ENCODE measurements at regions not wholly inside any gene's neighbourhood (a gene's known extent, or its start where the extent isn't known, plus 50 kb on each side); places are given as distances from the start of the nearest gene placed in this dataset.

DNA sequence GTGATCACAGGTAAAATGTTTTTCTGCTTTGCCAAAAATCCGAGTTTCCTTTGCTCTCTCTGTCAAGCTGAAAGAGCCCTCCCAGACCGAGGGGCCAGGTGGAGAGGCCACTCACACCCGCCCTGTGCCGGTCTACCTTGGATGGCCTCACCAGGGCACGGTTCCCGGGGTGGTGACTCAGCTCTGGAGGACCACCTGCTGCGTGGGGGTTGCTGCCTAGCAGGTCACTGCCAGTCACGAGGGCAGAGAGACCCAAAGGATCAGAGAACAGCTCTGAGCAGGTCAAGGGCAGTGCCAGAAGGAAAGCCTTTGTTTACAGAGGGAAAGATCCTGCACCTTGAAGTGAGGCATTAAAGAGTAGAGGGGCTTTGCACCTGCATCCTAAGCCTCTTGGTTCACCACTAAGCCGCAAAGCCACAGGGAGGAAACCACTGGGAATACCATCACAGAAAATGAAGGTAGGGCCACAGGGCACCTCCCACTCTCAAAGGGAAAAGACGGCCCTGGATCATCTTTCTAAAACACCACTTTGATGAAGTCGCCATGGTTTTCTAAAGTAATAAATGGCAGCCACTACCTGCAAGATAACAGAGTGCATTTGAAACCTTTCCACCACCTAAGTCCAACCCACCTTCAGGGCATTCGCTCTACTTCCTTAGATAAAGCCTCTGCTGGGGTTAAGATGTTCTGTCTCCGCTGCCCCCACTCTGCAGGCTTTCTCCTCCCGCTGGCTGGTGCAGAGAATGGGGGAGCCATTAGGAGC lies 160.3 kb upstream of the KLF14 start:
- DNase-seq (ENCODE audit: low read depth in 2 of 3, low spot score in 2 of 3), result peak in 2 of 3 donors; percentile 44 to 57

DNA sequence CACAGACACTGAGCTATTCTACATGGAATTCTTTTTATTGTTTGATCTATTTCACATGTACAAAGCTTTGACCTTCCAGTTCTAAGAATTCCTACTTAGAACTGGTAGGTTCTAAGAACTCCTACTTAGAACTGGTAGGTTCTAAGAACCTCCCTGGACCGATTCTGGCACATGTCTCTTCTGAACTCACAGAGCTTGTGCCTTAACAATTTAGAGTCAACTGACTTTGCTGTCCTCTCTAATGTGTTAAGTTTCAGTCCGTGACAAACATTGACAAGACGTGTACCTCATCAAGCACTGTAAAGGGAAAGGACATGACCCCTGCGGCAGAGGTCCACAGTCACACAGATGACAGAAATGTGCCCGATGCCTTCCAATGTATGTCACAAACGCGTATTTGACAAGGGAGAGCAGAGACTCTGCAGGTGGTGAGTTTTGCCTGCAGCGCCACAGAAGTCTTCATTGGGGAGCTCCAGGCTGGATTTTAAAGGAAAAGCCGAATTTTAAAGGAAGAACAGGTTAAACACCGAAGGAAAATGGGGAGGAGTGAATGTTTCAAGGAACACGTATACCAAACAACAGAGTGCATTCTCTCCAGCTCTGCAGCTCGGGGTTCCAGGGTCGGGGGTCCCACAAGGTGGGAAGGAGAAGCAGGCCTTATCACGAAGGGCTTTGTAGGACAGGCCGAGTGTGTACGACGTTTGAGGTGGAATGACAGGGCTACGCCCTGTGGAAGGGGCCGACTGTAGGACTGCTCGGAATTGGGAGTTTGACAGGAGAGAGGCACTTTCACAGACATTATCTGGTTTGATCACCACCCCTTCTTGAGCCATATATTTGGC lies 161.1 kb upstream of the KLF14 start:
- no peak for DNase-seq (ENCODE audit: low read depth in 2 of 3, low spot score in 2 of 3)

- DNase-seq (ENCODE audit: low read depth in 2 of 3, low spot score in 2 of 3), result peak in 1 of 3 donors; percentile 39
These were observed 162.3 kb upstream of the KLF14 start for GRCh38 chr7:130896051-130896881.

DNA sequence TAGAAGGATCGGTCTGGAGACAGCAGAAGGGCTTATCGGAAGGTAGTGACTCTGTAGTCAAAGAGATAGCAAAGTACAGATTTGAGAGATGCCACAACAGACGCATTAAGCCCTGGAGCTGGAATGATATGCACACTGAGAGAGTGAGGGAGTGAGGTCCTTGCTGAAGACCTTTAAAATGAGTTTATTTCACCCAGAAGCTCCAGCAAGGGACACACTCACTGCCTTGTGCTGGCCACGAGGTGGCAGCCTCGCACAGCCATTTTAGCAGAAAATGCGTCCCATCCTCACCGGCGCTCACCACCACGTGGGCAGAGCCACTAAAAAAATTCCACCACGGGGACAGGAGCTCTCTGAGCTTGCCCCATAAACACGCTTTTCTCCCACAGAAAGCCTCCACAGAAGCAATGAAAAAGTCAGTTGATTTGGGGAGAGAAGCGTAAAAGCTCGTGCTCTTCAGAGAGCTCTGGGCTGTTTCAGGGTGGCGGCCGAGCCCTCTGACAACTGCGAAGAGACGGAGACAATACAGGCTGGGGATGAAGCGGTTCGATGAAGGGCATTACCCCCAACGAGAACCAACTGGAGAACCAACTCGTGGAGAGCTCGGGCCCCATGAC lies 163.0 kb upstream of the KLF14 start:
- DNase-seq (ENCODE audit: low read depth in 2 of 3, low spot score in 2 of 3), result peak; percentile 60 to 85 (median 84)

DNA sequence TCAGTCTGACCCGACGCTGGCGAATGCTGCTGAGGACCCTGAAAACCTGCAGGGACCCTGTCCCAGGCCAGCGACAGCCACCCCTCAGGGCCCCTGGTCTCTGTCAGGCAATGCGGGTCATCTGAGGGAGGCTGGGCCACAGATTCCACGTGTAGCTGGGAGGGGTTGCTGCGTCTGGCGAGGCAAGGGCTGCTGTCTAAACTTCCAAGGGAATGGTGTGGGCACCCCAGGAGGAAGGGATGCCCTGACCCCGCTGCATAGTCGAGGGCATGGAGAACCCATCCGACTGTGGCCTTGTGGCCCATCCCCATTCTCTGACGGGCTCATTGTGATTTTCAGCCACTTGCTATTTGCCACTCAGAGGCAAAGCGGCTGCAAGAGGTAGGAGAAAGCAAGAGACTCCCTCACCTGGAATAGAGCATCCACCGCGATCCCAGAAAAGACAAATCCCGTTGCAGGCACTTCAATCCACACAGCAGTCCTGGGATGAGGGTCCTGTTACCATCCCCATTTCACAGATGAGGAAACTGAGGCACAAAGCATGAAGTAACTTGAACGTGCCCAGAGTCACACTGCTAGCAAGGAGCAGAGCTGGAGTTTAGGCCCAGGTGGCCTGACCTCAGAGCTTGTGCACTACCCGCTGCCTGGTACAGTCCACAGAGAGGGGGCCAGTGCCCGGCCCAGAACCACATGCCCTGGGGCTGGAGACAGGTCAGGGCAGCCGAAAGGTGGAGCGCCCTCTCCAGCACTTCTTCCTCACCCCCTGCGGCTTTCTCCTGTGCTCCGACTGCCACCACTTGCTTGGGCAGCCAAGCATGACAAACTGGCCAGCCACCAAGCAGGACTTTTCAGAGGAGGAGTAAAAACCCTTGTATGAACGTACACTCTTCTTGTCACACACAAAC lies 163.8 kb upstream of the KLF14 start:
- no peak for DNase-seq (ENCODE audit: low read depth in 2 of 3, low spot score in 2 of 3)

- DNase-seq (ENCODE audit: low read depth in 2 of 3, low spot score in 2 of 3), result no peak
These were observed 165.1 kb upstream of the KLF14 start for GRCh38 chr7:130899071-130899560.

DNA sequence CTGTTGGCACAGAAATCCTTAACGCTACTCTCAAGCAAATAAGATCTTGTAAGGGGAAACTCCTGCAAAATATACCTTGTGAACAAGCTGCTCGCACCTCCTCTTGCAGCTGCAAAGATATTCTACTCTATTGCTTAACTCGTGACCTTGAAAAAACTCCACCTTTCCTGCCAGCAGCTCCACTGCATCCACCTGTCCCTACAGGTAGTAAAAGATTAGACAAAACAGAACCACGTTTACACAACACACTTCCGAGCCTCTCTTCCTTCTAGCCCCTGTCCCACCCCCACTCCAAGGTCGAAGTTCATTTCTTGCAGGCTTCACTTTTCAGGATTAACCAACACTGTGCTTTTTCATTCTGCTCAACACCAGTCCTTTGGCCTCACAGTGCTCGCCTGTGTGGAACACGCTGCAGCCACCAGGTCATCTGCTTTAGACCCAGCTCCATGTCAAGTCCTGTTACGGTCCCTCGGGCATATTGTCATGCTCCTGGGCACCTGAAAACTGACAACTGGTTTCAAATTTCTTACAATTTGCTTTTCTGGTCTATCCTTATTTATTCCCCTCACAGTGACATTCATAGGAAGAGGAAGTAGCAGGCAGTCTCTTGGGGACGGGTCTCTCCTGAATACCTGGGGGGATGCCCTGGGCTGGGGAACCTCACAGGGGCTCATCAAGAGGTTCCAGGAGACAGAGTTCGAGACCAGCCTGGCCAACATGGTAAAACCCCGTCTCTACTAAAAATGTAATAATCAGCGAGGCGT lies 165.8 kb upstream of the KLF14 start:
- DNase-seq (ENCODE audit: low read depth in 2 of 3, low spot score in 2 of 3), result no peak

GRCh38 chr7:130900471-130901076 lies 166.6 kb upstream of the KLF14 start:
- no peak for DNase-seq (ENCODE audit: low read depth in 2 of 3, low spot score in 2 of 3)

- no peak for DNase-seq (ENCODE audit: low read depth in 2 of 3, low spot score in 2 of 3)
These were observed 167.3 kb upstream of the KLF14 start for GRCh38 chr7:130901209-130901783.

- DNase-seq (ENCODE audit: low read depth in 2 of 3, low spot score in 2 of 3), result no peak
These were observed 168.8 kb upstream of the KLF14 start for GRCh38 chr7:130902755-130903357.

- DNase-seq (ENCODE audit: low read depth in 2 of 3, low spot score in 2 of 3), result no peak
These were observed 169.5 kb upstream of the KLF14 start for GRCh38 chr7:130903358-130903974.

GRCh38 chr7:130904031-130904757 lies 170.2 kb upstream of the KLF14 start:
- DNase-seq (ENCODE audit: low read depth in 2 of 3, low spot score in 2 of 3), result no peak

GRCh38 chr7:130904792-130905191 lies 170.8 kb upstream of the KLF14 start:
- no peak for DNase-seq (ENCODE audit: low read depth in 2 of 3, low spot score in 2 of 3)

- DNase-seq (ENCODE audit: low read depth in 2 of 3, low spot score in 2 of 3), result no peak
These were observed 172.6 kb upstream of the KLF14 start for GRCh38 chr7:130906575-130906974.

- no peak for DNase-seq (ENCODE audit: low read depth in 2 of 3, low spot score in 2 of 3)
These were observed 173.4 kb upstream of the KLF14 start for GRCh38 chr7:130907439-130907838.
